ENCODE measurements at regions not wholly inside any gene's neighbourhood (a gene's known extent, or its start where the extent isn't known, plus 50 kb on each side); places are given as distances from the start of the nearest gene placed in this dataset.

- TF ChIP-seq CTCF (IDR thresholded peaks at IDR 0.05), result no peak
- TF ChIP-seq POLR2A (IDR thresholded peaks at IDR 0.05), result no peak
- no peak for TF ChIP-seq POLR2AphosphoS5 (IDR thresholded peaks at IDR 0.05; ENCODE audit: insufficient read depth in 1 of 2, low read depth in 1 of 2)
These were observed 189.1 kb upstream of the ZNF217 start for GRCh38 chr20:53782612-53783246.

Data from vagina (tissue), 2 donors.